Neuron (in vitro differentiated cells): ENCODE measurements at regions not wholly inside any gene's neighbourhood (a gene's known extent, or its start where the extent isn't known, plus 50 kb on each side); places are given as distances from the start of the nearest gene placed in this dataset.
"Not testable (repeated sequence)": the region's sequence is repeated elsewhere in the genome, so short reads cannot be mapped to it uniquely, and the experiment has no call there.

Experiments used
- H2AFZ ChIP-seq: one replicate; pipeline ENCODE4 v1.6.1; 2013; ENCODE audit warnings: low read depth, mild to moderate bottlenecking, inconsistent platforms, low read length, moderate library complexity
- H3K27me3 ChIP-seq: one replicate; pipeline ENCODE4 v1.6.1; 2013; ENCODE audit warnings: low read length; ENCODE audit not compliant: insufficient read depth
- H3K36me3 ChIP-seq: one replicate; pipeline ENCODE4 v1.6.1; 2013; ENCODE audit warnings: low read length; ENCODE audit not compliant: insufficient read depth
- H3K4me1 ChIP-seq: one replicate; pipeline ENCODE4 v1.6.1; 2013; ENCODE audit warnings: low read length; ENCODE audit not compliant: insufficient read depth
- H3K4me3 ChIP-seq: 2 replicates; pipeline ENCODE4 v1.5.1; 2013; ENCODE audit warnings: mild to moderate bottlenecking, low read length, moderate library complexity
- H3K9me3 ChIP-seq: one replicate; pipeline ENCODE4 v1.6.1; 2013; ENCODE audit warnings: low read length

- H3K36me3 ChIP-seq, result no peaks in the 10 kb centered on the region
- H3K27me3 ChIP-seq, result no peaks in the 10 kb centered on the region
- H3K9me3 ChIP-seq, result no peaks in the 10 kb centered on the region
- no peak overlapping the region for H2AFZ ChIP-seq
- no peak overlapping the region for H3K4me3 ChIP-seq
- no peaks in the 10 kb centered on the region for H3K4me1 ChIP-seq
Measured at GRCh38 chrX:139475432-139475831, 55.1 kb upstream of the F9 start.

DNA sequence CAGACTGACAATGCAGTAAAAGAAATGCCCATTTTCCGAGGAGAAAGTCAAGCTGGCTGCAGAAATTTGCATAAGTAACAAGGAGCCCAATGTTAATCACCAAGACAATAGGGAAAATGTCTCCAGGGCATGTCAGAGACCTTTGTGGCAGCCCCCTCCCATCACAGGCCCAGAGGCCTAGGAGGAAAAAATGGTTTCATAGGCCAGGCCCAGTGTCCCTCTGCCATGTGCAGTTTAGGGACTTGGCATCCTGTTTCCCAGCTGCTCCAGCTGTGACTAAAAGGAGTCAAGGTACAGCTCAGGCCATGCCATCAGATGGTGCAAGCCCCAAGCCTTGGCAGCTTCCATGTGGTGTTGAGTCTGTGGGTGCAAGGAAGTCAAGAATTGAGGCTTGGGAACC lies 68.6 kb upstream of the F9 start:
- not testable (repeated sequence) for H3K4me1 ChIP-seq, H3K36me3 ChIP-seq, H3K27me3 ChIP-seq, H3K9me3 ChIP-seq, H3K4me3 ChIP-seq, H2AFZ ChIP-seq

- no peaks in the 10 kb centered on the region for H3K27me3 ChIP-seq
- H3K4me3 ChIP-seq, result no peak overlapping the region
- H2AFZ ChIP-seq, result no peak overlapping the region
Measured at GRCh38 chrX:139454743-139455142, 75.8 kb upstream of the F9 start.

DNA sequence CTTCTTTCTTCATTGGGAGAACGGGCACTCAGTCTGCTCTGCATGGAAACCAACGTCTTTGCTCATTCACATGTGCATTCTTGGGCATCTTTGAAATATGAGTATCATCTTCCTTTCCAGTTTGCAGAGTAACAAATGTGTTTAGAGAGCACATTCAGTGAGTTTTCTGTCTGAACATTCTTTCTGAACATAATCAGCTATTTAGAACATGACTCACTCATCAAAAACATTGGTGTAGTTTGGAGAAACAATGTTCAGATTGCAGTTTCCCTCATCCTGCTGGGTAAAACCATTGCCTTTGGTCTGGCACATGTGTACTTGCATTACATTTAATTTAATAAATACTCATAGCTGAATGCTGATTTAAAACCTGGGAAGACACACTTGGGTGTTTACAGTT lies 81.5 kb upstream of the F9 start:
- no peaks in the 10 kb centered on the region for H3K4me1 ChIP-seq
- no peaks in the 10 kb centered on the region for H3K36me3 ChIP-seq
- H3K4me3 ChIP-seq, result no peak overlapping the region
- no peaks in the 10 kb centered on the region for H3K27me3 ChIP-seq
- H3K9me3 ChIP-seq, result no peaks in the 10 kb centered on the region
- H2AFZ ChIP-seq, result no peak overlapping the region

More at GRCh38 chrX:139454743-139455142, 75.8 kb upstream of the F9 start:
- no peaks in the 10 kb centered on the region for H3K9me3 ChIP-seq
- no peaks in the 10 kb centered on the region for H3K36me3 ChIP-seq
- no peaks in the 10 kb centered on the region for H3K4me1 ChIP-seq

GRCh38 chrX:139446832-139447231 lies 83.7 kb upstream of the F9 start:
- H3K4me3 ChIP-seq, result no peak overlapping the region

DNA sequence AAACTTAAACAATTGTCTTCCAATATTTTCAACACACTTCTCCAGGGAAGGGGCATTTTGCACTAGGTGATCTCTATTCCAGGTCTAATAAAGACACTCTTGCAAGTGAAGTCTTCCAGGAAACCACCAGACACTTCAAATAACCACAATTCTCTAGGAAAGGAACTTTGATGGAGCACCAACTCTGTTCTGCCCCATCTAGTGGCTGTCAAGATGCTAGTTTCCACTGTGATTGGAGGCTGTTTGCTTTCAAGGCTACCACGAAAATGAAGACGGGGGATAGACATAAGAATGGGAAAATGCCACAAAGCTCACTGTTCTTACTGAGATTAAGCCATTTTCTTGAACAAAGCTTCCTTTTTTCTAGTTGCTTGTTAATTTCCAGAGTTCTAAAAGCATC lies 100.6 kb upstream of the F9 start:
- Histone ChIP-seq H2AFZ (no peak overlapping the region), H3K36me3 (no peaks in the 10 kb centered on the region), H3K27me3 (no peaks in the 10 kb centered on the region), H3K9me3 (no peaks in the 10 kb centered on the region), H3K4me3 (no peak overlapping the region), H3K4me1 (no peaks in the 10 kb centered on the region)

More at GRCh38 chrX:139446832-139447231, 83.7 kb upstream of the F9 start:
- Histone ChIP-seq H3K36me3 (no peaks in the 10 kb centered on the region), H3K27me3 (no peaks in the 10 kb centered on the region), H2AFZ (no peak overlapping the region), H3K4me1 (no peaks in the 10 kb centered on the region), H3K9me3 (no peaks in the 10 kb centered on the region)

- Histone ChIP-seq H3K9me3 (no peaks in the 10 kb centered on the region), H3K36me3 (no peaks in the 10 kb centered on the region), H2AFZ (no peak overlapping the region), H3K4me1 (peaks cover 2% of the 10 kb centered on the region), H3K4me3 (no peak overlapping the region), H3K27me3 (no peaks in the 10 kb centered on the region)
Measured at GRCh38 chrX:139423186-139423585, 107.4 kb upstream of the F9 start.

GRCh38 chrX:139398258-139398657 lies 132.3 kb upstream of the F9 start:
- H3K36me3 ChIP-seq, H3K4me3 ChIP-seq, H3K9me3 ChIP-seq, H3K27me3 ChIP-seq, H2AFZ ChIP-seq, H3K4me1 ChIP-seq: not testable (repeated sequence)

GRCh38 chrX:139388254-139388653 lies 142.3 kb upstream of the F9 start:
- Histone ChIP-seq H3K4me3 (no peak overlapping the region), H3K36me3 (no peaks in the 10 kb centered on the region), H3K4me1 (no peaks in the 10 kb centered on the region), H3K27me3 (no peaks in the 10 kb centered on the region), H2AFZ (no peak overlapping the region), H3K9me3 (no peaks in the 10 kb centered on the region)

- no peaks in the 10 kb centered on the region for H3K36me3 ChIP-seq
- no peaks in the 10 kb centered on the region for H3K9me3 ChIP-seq
- no peak overlapping the region for H2AFZ ChIP-seq
- no peaks in the 10 kb centered on the region for H3K4me1 ChIP-seq
- no peaks in the 10 kb centered on the region for H3K27me3 ChIP-seq
- H3K4me3 ChIP-seq, result no peak overlapping the region
Measured at GRCh38 chrX:139382529-139382928, 148.0 kb upstream of the F9 start.

- H3K36me3 ChIP-seq, H3K4me3 ChIP-seq, H3K9me3 ChIP-seq, H2AFZ ChIP-seq, H3K4me1 ChIP-seq, H3K27me3 ChIP-seq: not testable (repeated sequence)
Measured at GRCh38 chrX:139376547-139376946, 154.0 kb upstream of the F9 start.

GRCh38 chrX:139360356-139360755 lies 170.2 kb upstream of the F9 start:
- H3K9me3 ChIP-seq, result no peaks in the 10 kb centered on the region
- no peak overlapping the region for H3K4me3 ChIP-seq
- H2AFZ ChIP-seq, result no peak overlapping the region
- no peaks in the 10 kb centered on the region for H3K36me3 ChIP-seq
- H3K4me1 ChIP-seq, result no peaks in the 10 kb centered on the region
- no peaks in the 10 kb centered on the region for H3K27me3 ChIP-seq

DNA sequence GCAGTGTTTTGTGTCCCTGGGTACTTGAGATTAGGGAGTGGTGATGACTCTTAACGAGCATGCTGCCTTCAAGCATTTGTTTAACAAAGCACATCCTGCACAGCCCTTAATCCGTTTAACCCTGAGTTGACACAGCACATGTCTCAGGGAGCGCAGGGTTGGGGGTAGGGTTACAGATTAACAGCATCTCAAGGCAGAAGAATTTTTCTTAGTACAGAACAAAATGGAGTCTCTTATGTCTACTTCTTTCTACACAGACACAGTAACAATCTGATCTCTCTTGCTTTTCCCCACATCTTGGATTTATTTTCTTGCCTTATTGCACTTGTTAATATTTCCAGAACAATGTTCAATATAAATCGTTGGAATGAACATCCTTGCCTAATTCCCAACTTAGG lies 187.9 kb upstream of the F9 start:
- H2AFZ ChIP-seq, H3K9me3 ChIP-seq, H3K36me3 ChIP-seq, H3K4me3 ChIP-seq, H3K4me1 ChIP-seq, H3K27me3 ChIP-seq: not testable (repeated sequence)

GRCh38 chrX:139341855-139342593 lies 188.5 kb upstream of the F9 start:
- H3K4me1 ChIP-seq, H3K4me3 ChIP-seq, H3K27me3 ChIP-seq: not testable (repeated sequence)

More at GRCh38 chrX:139341855-139342593, 188.5 kb upstream of the F9 start:
- H3K36me3 ChIP-seq, H3K9me3 ChIP-seq, H2AFZ ChIP-seq: not testable (repeated sequence)
